C4-2B (cell line): ENCODE measurements at regions not wholly inside any gene's neighbourhood (a gene's known extent, or its start where the extent isn't known, plus 50 kb on each side); places are given as distances from the start of the nearest gene placed in this dataset.

Experiments
- CTCF ChIP-seq: fragments of 450-650 bp; conservative IDR thresholded peaks from 2 replicates; pipeline ENCODE4 v1.5.1; 2017; ENCODE audit warnings: mild to moderate bottlenecking
- ZFX ChIP-seq: fragments of 450-650 bp; IDR thresholded peaks from 2 replicates; pipeline ENCODE4 v1.6.1; 2017

GRCh38 chr1:234670967-234671626, 61.1 kb upstream of the IRF2BP2 start:
- no peak for TF ChIP-seq CTCF
- no peak for TF ChIP-seq ZFX
